GM23338 (cell line): ENCODE measurements at regions not wholly inside any gene's neighbourhood (a gene's known extent, or its start where the extent isn't known, plus 50 kb on each side); places are given as distances from the start of the nearest gene placed in this dataset.
"Not testable (repeated sequence)": the region's sequence is repeated elsewhere in the genome, so short reads cannot be mapped to it uniquely, and the experiment has no call there.

Source experiments
- ATAC-seq: fragments of 200-7000 bp; cut with Tn5 transposase; 3 replicates; pipeline ENCODE4 v1.9.1; 2020
- DNase-seq: peaks from one replicate; pipeline ENCODE4 v3.0.0-alpha.2; 2015; ENCODE audit warnings: low spot score
- H2AFZ ChIP-seq: fragments of 200-600 bp; sonication (generic); 2 replicates; pipeline ENCODE4 v1.8.0; 2016; ENCODE audit warnings: antibody characterized with exemption, mild to moderate bottlenecking, moderate library complexity
- H3F3A ChIP-seq: fragments of 200-600 bp; sonication (generic); replicated peaks from 2 replicates; pipeline ENCODE4 v1.8.0; 2017; ENCODE audit warnings: antibody characterized with exemption, mixed run types, low read depth
- H3K27ac ChIP-seq: fragments of 200-600 bp; sonication (generic); 2 replicates; pipeline ENCODE4 v1.6.1; 2016; ENCODE audit warnings: low read depth
- H3K27me3 ChIP-seq: fragments of 200-600 bp; sonication (generic); 2 replicates; pipeline ENCODE4 v1.8.0; 2016; ENCODE audit warnings: mild to moderate bottlenecking, mixed run types, moderate library complexity; ENCODE audit not compliant: insufficient read depth
- H3K36me3 ChIP-seq: fragments of 200-600 bp; sonication (generic); 2 replicates; pipeline ENCODE4 v1.8.0; 2016; ENCODE audit warnings: mild to moderate bottlenecking; ENCODE audit not compliant: insufficient read depth
- H3K4me1 ChIP-seq: fragments of 200-600 bp; sonication (generic); 2 replicates; pipeline ENCODE4 v1.8.0; 2016; ENCODE audit warnings: mild to moderate bottlenecking, moderate library complexity; ENCODE audit not compliant: insufficient read depth
- H3K4me2 ChIP-seq: fragments of 200-600 bp; sonication (generic); 2 replicates; pipeline ENCODE4 v1.7.1; 2017; ENCODE audit warnings: mixed run types
- H3K4me3 ChIP-seq: fragments of 200-600 bp; sonication (generic); 2 replicates; pipeline ENCODE4 v1.6.1; 2016; ENCODE audit warnings: mixed run types
- H3K79me2 ChIP-seq: fragments of 200-600 bp; sonication (generic); replicated peaks from 2 replicates; pipeline ENCODE4 v1.8.0; 2017; ENCODE audit warnings: mild to moderate bottlenecking; ENCODE audit not compliant: insufficient read depth
- H3K9me2 ChIP-seq: fragments of 200-600 bp; sonication (generic); 2 replicates; pipeline ENCODE4 v1.8.0; 2017; ENCODE audit not compliant: insufficient read depth
- H4K20me1 ChIP-seq: fragments of 200-600 bp; sonication (generic); replicated peaks from 2 replicates; pipeline ENCODE4 v1.8.0; 2017; ENCODE audit warnings: mild to moderate bottlenecking; ENCODE audit not compliant: insufficient read depth
- H3K27ac Mint-ChIP-seq: 2 replicates; pipeline ENCODE4 v1.8.0; 2020; ENCODE audit warnings: inconsistent platforms, mild to moderate bottlenecking, moderate library complexity, mixed read lengths
- H3K27me3 Mint-ChIP-seq: 3 replicates; pipeline ENCODE4 v1.8.0; 2022; ENCODE audit warnings: low read depth, mild to moderate bottlenecking, moderate library complexity, mixed read lengths, inconsistent platforms; ENCODE audit not compliant: insufficient read depth, poor library complexity
- H3K36me3 Mint-ChIP-seq: 3 replicates; pipeline ENCODE4 v1.8.0; 2021; ENCODE audit warnings: low read depth, mild to moderate bottlenecking, inconsistent platforms, moderate library complexity, mixed read lengths
- H3K4me1 Mint-ChIP-seq: 3 replicates; pipeline ENCODE4 v1.8.0; 2020; ENCODE audit warnings: mild to moderate bottlenecking, inconsistent platforms, mixed read lengths
- H3K4me3 Mint-ChIP-seq: 3 replicates; pipeline ENCODE4 v1.8.0; 2021; ENCODE audit warnings: moderate library complexity, mild to moderate bottlenecking, inconsistent platforms, mixed read lengths
- H3K9me3 Mint-ChIP-seq: 3 replicates; pipeline ENCODE4 v1.8.0; 2020; ENCODE audit warnings: moderate library complexity, mild to moderate bottlenecking, inconsistent platforms, mixed read lengths
- CTCF ChIP-seq, 2 experiments: fragments of 200-600 bp in 1 of 2; sonication (generic) in 1 of 2; conservative IDR thresholded peaks; 2 replicates each; pipeline versions ENCODE4 v1.5.1 to v1.6.1; 2016 to 2017; ENCODE audit warnings: antibody characterized with exemption in 2 of 2, low read depth in 2 of 2, mild to moderate bottlenecking in 2 of 2, moderate library complexity in 1 of 2
- EZH2 ChIP-seq: fragments of 200-600 bp; sonication (generic); IDR thresholded peaks from one replicate; pipeline ENCODE4 v1.8.0; 2017; ENCODE audit warnings: antibody characterized with exemption, mild to moderate bottlenecking, low read depth; ENCODE audit not compliant: unreplicated experiment
- POLR2AphosphoS5 ChIP-seq: IDR thresholded peaks from 2 replicates; pipeline ENCODE4 v1.6.1; 2016; ENCODE audit warnings: antibody characterized with exemption, low read depth
- STAT1 ChIP-seq: IDR thresholded peaks from one replicate; pipeline ENCODE4 v1.6.1; 2016; ENCODE audit warnings: antibody characterized with exemption; ENCODE audit not compliant: unreplicated experiment
- ZNF114 ChIP-seq: fragments of 250-450 bp; sonication (Bioruptor Pico); IDR thresholded peaks from 2 replicates; pipeline ENCODE4 v1.5.0; 2020; ENCODE audit warnings: mild to moderate bottlenecking, moderate library complexity
- ZNF331 ChIP-seq: fragments of 250-450 bp; sonication (Bioruptor Pico); IDR thresholded peaks from 2 replicates; pipeline ENCODE4 v1.5.0; 2020; ENCODE audit warnings: low read depth, mild to moderate bottlenecking, moderate library complexity
- ZNF462 ChIP-seq: fragments of 250-450 bp; sonication (Bioruptor Pico); IDR thresholded peaks from 2 replicates; pipeline ENCODE4 v1.5.0; 2020; ENCODE audit warnings: mild to moderate bottlenecking, moderate library complexity

GRCh38 chr7:91358303-91358702 is 94.1 kb downstream of the FZD1 start:
- Histone ChIP-seq H3K36me3 (no peaks in the 10 kb centered on the region), H3K27ac (no peak overlapping the region), H3K4me1 (peaks cover 7% of the 10 kb centered on the region; the same call in 1 of the 2 replicates), H3K79me2 (no peaks in the 10 kb centered on the region), H3F3A (no peaks in the 10 kb centered on the region), H3K4me3 (no peak overlapping the region), H4K20me1 (peaks cover 3% of the 10 kb centered on the region; the same call in 1 of the 2 replicates), H3K9me2 (no peaks in the 10 kb centered on the region), H3K4me2 (no peak overlapping the region), H2AFZ (no peak overlapping the region), H3K27me3 (peaks cover 99% of the 10 kb centered on the region)
- Mint-ChIP-seq H3K4me1 (peaks cover 17% of the 10 kb centered on the region), H3K27me3 (peaks cover 67% of the 10 kb centered on the region), H3K36me3 (no peaks in the 10 kb centered on the region), H3K4me3 (no peak overlapping the region), H3K9me3 (no peaks in the 10 kb centered on the region; the same call in 2 of the 3 replicates), H3K27ac (no peak overlapping the region)
- DNase-seq (no peak), ATAC-seq (no peak)
- no peak for TF ChIP-seq CTCF (conservative IDR thresholded peaks at IDR 0.05; ENCODE audit: low read depth in 2 of 2)
- TF ChIP-seq STAT1: no peak

- H3K9me2 ChIP-seq, H3K4me2 ChIP-seq, H3K9me3 Mint-ChIP-seq, H3F3A ChIP-seq, H3K27me3 Mint-ChIP-seq, H3K4me3 ChIP-seq, ATAC-seq, H2AFZ ChIP-seq, H3K4me3 Mint-ChIP-seq, H3K27ac ChIP-seq, H4K20me1 ChIP-seq, H3K4me1 ChIP-seq, DNase-seq, H3K36me3 Mint-ChIP-seq, H3K36me3 ChIP-seq, H3K79me2 ChIP-seq, H3K27ac Mint-ChIP-seq: not testable (repeated sequence)
- H3K4me1 Mint-ChIP-seq: peaks cover 23% of the 10 kb centered on the region
- H3K27me3 ChIP-seq: peaks cover 46% of the 10 kb centered on the region
Measured at GRCh38 chr7:91365097-91365496, 100.9 kb downstream of the FZD1 start.

GRCh38 chr7:91366091-91366490 is 101.9 kb downstream of the FZD1 start:
- Histone ChIP-seq H3K4me2 (no peak overlapping the region), H3K9me2 (no peaks in the 10 kb centered on the region), H3K36me3 (no peaks in the 10 kb centered on the region), H4K20me1 (no peaks in the 10 kb centered on the region), H3K27me3 (peaks cover 36% of the 10 kb centered on the region), H3F3A (no peaks in the 10 kb centered on the region), H3K4me1 (peaks cover 9% of the 10 kb centered on the region), H3K79me2 (no peaks in the 10 kb centered on the region), H2AFZ (no peak overlapping the region), H3K27ac (no peak overlapping the region), H3K4me3 (no peak overlapping the region)
- Mint-ChIP-seq H3K36me3 (no peaks in the 10 kb centered on the region), H3K4me1 (peaks cover 24% of the 10 kb centered on the region), H3K9me3 (no peaks in the 10 kb centered on the region), H3K27me3 (peaks cover 4% of the 10 kb centered on the region), H3K27ac (no peak overlapping the region), H3K4me3 (no peak overlapping the region)
- DNase-seq (no peak), ATAC-seq (no peak)
- TF ChIP-seq CTCF (conservative IDR thresholded peaks at IDR 0.05; ENCODE audit: low read depth in 2 of 2) (no peak), ZNF114 (CRISPR knock-in tag) (no peak), POLR2AphosphoS5 (no peak), EZH2 (no peak), ZNF331 (CRISPR knock-in tag) (no peak), ZNF462 (CRISPR knock-in tag) (no peak)
